GM23248 (cell line): ENCODE measurements at regions not wholly inside any gene's neighbourhood (a gene's known extent, or its start where the extent isn't known, plus 50 kb on each side); places are given as distances from the start of the nearest gene placed in this dataset.

Experiments used
- EZH2 ChIP-seq: fragments of 200-600 bp; sonication (generic); IDR thresholded peaks from 2 replicates; pipeline ENCODE4 v1.6.1; 2018; ENCODE audit warnings: antibody characterized with exemption, mild to moderate bottlenecking; ENCODE audit not compliant: insufficient read depth, poor library complexity, severe bottlenecking
- EZH2phosphoT487 ChIP-seq: fragments of 200-600 bp; sonication (generic); IDR thresholded peaks from 2 replicates; pipeline ENCODE4 v1.6.1; 2018; ENCODE audit warnings: antibody characterized with exemption, moderate library complexity, mild to moderate bottlenecking, low read depth; ENCODE audit not compliant: insufficient read depth

DNA sequence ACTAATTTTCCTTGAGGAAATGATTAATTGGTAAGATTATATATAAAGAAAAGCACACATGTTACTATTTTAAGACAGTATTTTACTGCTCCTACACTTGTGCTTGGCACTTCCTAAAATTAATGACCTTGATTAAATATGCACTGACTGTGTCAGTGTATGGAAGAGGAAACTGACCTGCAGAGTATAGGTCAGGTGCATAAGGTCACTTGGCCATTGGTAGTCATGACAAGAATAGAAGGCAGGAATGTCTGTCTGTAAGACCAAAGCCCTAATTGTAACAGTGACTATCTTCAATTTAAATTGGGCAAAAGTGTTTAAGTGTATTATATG is 128.0 kb upstream of the KCNK2 start:
- TF ChIP-seq EZH2phosphoT487 (no peak), EZH2 (no peak)
